ENCODE measurements at regions not wholly inside any gene's neighbourhood (a gene's known extent, or its start where the extent isn't known, plus 50 kb on each side); places are given as distances from the start of the nearest gene placed in this dataset.

DNA sequence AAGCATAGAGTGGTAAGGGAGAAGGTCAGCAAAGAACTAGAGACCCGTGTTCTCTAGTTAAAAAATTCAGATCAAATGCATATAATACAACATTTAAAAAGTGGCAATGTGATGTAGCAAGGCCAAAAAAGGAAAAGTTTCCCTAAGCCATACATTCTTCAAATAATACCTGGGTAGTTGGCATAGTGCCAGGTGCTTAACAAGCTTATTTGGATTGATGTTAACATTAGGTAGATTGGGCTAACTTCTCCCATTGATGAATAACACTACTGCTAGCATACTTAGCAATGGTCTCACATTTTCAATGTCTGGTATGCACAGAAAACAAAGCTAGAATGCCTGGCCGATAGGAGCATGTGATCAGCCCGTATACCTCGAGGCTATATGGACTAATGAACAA lies 283.6 kb upstream of the RARB start:
- TF ChIP-seq, protein P1, sequence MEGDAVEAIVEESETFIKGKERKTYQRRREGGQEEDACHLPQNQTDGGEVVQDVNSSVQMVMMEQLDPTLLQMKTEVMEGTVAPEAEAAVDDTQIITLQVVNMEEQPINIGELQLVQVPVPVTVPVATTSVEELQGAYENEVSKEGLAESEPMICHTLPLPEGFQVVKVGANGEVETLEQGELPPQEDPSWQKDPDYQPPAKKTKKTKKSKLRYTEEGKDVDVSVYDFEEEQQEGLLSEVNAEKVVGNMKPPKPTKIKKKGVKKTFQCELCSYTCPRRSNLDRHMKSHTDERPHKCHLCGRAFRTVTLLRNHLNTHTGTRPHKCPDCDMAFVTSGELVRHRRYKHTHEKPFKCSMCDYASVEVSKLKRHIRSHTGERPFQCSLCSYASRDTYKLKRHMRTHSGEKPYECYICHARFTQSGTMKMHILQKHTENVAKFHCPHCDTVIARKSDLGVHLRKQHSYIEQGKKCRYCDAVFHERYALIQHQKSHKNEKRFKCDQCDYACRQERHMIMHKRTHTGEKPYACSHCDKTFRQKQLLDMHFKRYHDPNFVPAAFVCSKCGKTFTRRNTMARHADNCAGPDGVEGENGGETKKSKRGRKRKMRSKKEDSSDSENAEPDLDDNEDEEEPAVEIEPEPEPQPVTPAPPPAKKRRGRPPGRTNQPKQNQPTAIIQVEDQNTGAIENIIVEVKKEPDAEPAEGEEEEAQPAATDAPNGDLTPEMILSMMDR (optimal IDR thresholded peaks at IDR 0.05 in 1 of 3, IDR thresholded peaks at IDR 0.05 in 1 of 3, conservative IDR thresholded peaks at IDR 0.05 in 1 of 3; ENCODE audit: extremely low read depth in 1 of 3, insufficient read depth in 2 of 3, low read length in 3 of 3): no peak
- no peak for TF ChIP-seq EZH2 (IDR thresholded peaks at IDR 0.05; ENCODE audit: low read length)
- no peak overlapping the region for H3K27ac ChIP-seq (ENCODE audit: control insufficient read depth, insufficient read depth, low read length)
- H3K79me2 ChIP-seq (ENCODE audit: control insufficient read depth, insufficient read depth, low read length): no peaks in the 10 kb centered on the region
- dilution Hi-C loops (cut with MboI; ENCODE audit: extremely low pct_ligation_motif_present, low sequenced_read_pairs): no loop called here
- H3K36me3 ChIP-seq (ENCODE audit: control insufficient read depth in 2 of 2, extremely low read depth in 1 of 2, insufficient read depth in 2 of 2, low read length in 2 of 2): no peaks in the 10 kb centered on the region
- H3K9ac ChIP-seq (ENCODE audit: control insufficient read depth, extremely low read depth, insufficient read depth, low read length): no peak overlapping the region
- no peak overlapping the region for H2AFZ ChIP-seq (ENCODE audit: control insufficient read depth, low read length)
- no peak for FAIRE-seq
- no peak overlapping the region for H3K4me3 ChIP-seq (ENCODE audit: control insufficient read depth in 2 of 3, extremely low read depth in 1 of 3, insufficient read depth in 2 of 3, low read depth in 1 of 3, low read length in 3 of 3)
- no peaks in the 10 kb centered on the region for H3K9me3 ChIP-seq (ENCODE audit: control insufficient read depth, low read depth, low read length)
- no peak for DNase-seq (ENCODE audit: low read depth, low spot score)
- no peak overlapping the region for H3K4me2 ChIP-seq (ENCODE audit: control insufficient read depth, extremely low read depth, insufficient read depth, low read depth, low read length)
- H3K27me3 ChIP-seq (ENCODE audit: control insufficient read depth, extremely low read depth, insufficient read depth, low read length): no peaks in the 10 kb centered on the region
- H3K4me1 ChIP-seq (ENCODE audit: control insufficient read depth, extremely low read depth, insufficient read depth, low read length): no peaks in the 10 kb centered on the region
- no peaks in the 10 kb centered on the region for H3K9me1 ChIP-seq (ENCODE audit: control insufficient read depth, extremely low read depth, insufficient read depth, low read length)
- no peaks in the 10 kb centered on the region for H4K20me1 ChIP-seq (ENCODE audit: control insufficient read depth, extremely low read depth, insufficient read depth, low read length)

DNA sequence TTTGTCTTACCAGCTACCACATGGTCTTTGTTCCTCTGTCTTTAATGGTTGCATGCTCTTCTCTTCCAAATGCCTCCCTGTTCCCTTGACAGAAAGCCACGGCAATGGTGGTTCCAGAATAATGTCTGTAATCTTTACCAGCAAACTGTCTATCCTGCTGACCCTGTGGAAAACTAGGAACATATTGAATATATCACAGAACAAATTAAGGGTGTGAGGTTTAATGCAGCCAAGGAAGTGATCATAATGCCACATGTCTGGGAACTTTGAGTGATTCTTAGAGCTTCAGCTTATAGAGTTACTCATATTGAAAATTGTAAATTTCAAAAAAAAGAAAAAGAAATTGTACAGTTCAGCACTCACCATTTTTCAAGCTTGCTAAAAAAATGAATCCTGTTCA lies 282.9 kb upstream of the RARB start:
- H3K36me3 ChIP-seq (ENCODE audit: control insufficient read depth in 2 of 2, extremely low read depth in 1 of 2, insufficient read depth in 2 of 2, low read length in 2 of 2): no peaks in the 10 kb centered on the region
- H3K27ac ChIP-seq (ENCODE audit: control insufficient read depth, insufficient read depth, low read length): no peak overlapping the region
- no peaks in the 10 kb centered on the region for H3K79me2 ChIP-seq (ENCODE audit: control insufficient read depth, insufficient read depth, low read length)
- no peak overlapping the region for H3K4me2 ChIP-seq (ENCODE audit: control insufficient read depth, extremely low read depth, insufficient read depth, low read depth, low read length)
- H3K9ac ChIP-seq (ENCODE audit: control insufficient read depth, extremely low read depth, insufficient read depth, low read length): no peak overlapping the region
- H3K9me3 ChIP-seq (ENCODE audit: control insufficient read depth, low read depth, low read length): no peaks in the 10 kb centered on the region
- no peaks in the 10 kb centered on the region for H3K27me3 ChIP-seq (ENCODE audit: control insufficient read depth, extremely low read depth, insufficient read depth, low read length)
- FAIRE-seq (no peak), DNase-seq (ENCODE audit: low read depth, low spot score) (no peak)
- no peak for TF ChIP-seq EZH2 (IDR thresholded peaks at IDR 0.05; ENCODE audit: low read length)
- TF ChIP-seq, protein P1 (optimal IDR thresholded peaks at IDR 0.05 in 1 of 3, IDR thresholded peaks at IDR 0.05 in 1 of 3, conservative IDR thresholded peaks at IDR 0.05 in 1 of 3; ENCODE audit: extremely low read depth in 1 of 3, insufficient read depth in 2 of 3, low read length in 3 of 3): no peak
- dilution Hi-C loops (cut with MboI; ENCODE audit: extremely low pct_ligation_motif_present, low sequenced_read_pairs): no loop called here
- no peaks in the 10 kb centered on the region for H3K4me1 ChIP-seq (ENCODE audit: control insufficient read depth, extremely low read depth, insufficient read depth, low read length)
- H2AFZ ChIP-seq (ENCODE audit: control insufficient read depth, low read length): no peak overlapping the region
- no peak overlapping the region for H3K4me3 ChIP-seq (ENCODE audit: control insufficient read depth in 2 of 3, extremely low read depth in 1 of 3, insufficient read depth in 2 of 3, low read depth in 1 of 3, low read length in 3 of 3)
- H4K20me1 ChIP-seq (ENCODE audit: control insufficient read depth, extremely low read depth, insufficient read depth, low read length): no peaks in the 10 kb centered on the region
- H3K9me1 ChIP-seq (ENCODE audit: control insufficient read depth, extremely low read depth, insufficient read depth, low read length): no peaks in the 10 kb centered on the region
